Activated CD4-positive, alpha-beta T cell treated with anti-CD3 and anti-CD28 coated beads, Interleukin-2, amount 50 U/mL, for 4 hours (primary cell): ENCODE measurements at regions not wholly inside any gene's neighbourhood (a gene's known extent, or its start where the extent isn't known, plus 50 kb on each side); places are given as distances from the start of the nearest gene placed in this dataset.

Experiments used
- DNase-seq, 2 experiments: peaks; one replicate each; pipeline ENCODE4 v3.0.0-alpha.2; 2020

GRCh38 chr4:101563126-101563525 is 215.8 kb upstream of the PPP3CA start:
- no peak for DNase-seq

DNA sequence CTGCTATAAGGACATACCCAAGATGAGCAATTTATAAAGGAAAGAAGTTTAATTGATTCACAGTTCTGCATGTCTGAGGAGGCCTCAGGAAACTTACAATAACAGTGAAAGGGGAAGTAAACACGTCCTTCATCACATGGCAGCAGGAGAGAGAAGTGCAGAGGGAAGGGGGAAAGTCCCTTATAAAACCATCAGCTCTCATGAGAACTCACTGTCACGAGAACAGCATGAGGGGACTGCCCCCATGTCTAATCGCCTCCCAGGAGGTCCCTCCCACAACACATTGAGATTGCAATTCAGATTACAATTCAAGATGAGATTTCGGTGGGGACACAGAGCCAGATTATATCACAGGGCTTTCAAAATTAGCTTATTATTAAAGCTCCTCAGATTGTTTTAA is 209.5 kb upstream of the PPP3CA start:
- DNase-seq = no peak

DNA sequence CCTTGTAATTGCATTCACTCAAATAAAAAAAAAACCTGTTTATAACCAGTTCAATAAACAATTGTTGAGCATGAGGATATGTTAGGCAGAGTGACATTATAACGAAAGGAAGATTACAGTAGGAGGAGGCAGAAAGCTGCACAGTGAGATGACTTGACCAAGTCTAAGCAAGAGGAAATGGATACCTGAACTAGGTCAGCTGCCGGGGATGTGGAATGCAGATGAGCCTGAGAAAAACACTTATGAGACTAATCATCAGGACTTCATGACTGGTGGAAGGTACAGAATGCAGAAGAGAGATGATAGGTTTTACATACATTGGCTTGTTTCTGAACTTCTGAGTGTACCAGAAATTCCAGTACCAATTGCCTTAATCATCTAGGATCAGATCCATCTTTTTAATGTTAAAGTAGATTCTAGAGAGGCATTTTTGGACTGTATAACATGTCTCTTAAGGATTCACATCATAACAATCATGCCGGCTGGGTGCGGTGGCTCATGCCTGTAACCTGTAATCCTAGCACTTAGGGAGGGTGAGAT is 208.1 kb upstream of the PPP3CA start:
- DNase-seq = no peak

- no peak for DNase-seq
Measured at GRCh38 chr4:101540336-101540735, 193.0 kb upstream of the PPP3CA start.

DNA sequence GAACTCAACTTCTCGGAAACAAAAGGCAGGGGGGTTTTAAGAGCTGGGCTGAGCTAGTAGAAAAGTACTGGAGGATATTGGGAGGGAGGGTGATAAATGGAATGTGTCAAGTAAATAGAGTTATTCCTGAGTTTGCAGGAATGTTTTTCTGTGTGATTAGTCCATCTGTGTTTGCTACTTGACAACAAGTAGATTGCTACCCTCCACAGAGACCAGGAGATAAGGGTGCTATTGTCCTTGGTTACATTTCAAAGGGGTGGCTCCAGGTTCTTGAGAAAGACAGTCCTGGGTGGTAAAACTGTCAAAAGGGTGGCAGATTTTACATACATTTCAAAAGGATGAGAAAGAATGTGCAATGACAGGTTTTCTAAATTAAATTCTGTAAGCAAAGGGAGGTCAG is 181.2 kb upstream of the PPP3CA start:
- DNase-seq = no peak

DNA sequence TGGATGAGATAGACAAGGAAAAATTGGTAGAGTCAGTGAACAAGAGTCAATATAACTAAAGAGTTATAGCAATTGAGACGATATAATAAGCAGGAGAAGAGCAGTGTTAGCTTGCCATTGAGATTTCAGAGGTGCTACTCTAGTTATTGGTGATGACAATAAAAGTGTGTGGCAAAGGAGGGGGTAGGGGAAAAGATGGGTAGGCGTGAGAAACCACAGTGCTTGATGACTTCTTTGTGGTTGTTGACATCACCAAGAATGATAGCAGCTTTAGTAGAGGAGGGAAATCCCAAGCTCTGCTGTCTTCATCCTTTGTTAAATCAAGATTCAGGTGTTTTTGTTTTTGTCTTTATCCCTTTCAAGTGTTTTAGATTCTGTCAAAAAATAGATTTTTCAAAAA is 179.9 kb upstream of the PPP3CA start:
- peak; percentile 39 to 49 for DNase-seq

DNA sequence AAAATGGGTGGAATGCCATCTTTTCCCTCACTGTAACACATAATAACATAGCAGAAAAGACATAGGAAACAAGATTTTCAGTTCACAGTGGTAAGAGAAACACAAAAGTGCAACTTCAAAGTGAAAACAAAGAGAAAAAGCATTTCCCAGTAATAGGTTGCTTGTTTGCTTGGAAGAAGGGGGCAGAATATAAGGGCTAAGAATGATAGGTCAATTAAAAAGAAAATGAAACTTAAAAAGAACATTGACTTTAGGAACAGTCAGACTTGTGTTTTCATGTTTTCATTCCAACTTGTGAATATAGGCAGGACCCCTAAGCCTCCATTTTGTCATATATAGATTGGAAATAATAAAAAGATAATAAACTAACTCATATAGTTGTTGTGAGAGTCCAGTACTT is 168.2 kb upstream of the PPP3CA start:
- DNase-seq = no peak

DNA sequence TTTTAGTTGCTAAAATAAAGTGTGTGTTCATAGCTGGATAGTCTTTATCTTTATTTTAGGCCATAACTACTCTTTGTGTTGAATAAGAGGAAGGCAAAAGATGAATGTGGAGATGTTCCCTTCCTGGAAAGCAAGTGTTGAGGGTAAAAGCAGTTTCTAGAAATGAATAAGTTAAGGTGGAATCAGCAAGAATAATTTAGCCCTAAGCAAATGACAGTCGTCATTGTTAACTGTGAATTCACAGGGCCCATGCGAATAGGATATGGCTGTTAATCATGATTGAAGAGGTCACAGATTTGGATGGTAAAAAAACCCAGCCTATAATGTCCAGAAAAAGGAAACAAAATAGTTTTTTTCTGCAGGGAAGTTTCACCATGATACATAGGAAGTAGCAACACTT is 167.8 kb upstream of the PPP3CA start:
- no peak for DNase-seq

- no peak for DNase-seq
Measured at GRCh38 chr4:101512416-101512815, 165.1 kb upstream of the PPP3CA start.

DNA sequence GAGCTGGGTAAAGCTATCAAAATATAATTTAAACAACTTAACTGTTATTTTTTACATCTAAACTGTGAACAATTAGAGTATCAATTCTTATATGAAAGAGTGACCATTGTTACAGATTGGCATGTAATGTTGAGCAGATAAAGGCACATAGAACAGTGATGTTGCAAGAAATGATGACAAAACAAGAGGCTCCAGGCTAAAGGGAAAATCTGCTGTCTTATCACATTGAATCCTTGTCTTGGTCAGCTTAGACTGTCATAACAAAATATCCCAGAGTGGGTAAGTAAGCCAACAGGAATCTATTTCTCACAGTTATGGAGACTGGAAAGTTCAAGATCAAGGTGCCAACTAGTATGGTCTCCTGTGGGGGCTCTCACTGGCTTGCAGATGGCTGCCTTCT is 154.1 kb upstream of the PPP3CA start:
- DNase-seq = no peak

GRCh38 chr4:101500742-101501141 is 153.4 kb upstream of the PPP3CA start:
- no peak for DNase-seq

DNA sequence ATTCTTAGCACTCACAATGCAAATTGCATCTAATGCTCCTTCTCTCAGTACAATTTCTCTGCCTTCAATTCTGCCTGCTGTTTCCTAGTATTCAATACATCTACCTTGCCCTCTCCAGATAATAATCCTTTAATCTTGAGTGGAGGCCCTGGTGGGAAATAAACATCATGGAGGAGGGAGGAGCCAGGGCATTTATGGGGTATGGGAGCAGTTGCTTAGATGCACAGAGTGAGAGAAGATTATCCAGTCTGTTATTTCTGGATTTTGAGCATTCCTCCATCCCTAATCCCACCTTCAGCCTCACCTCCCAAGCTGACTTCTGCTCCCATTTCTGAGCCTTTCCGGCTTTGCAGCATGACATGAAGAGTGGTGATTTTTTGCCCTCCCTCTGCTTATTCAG is 127.9 kb upstream of the PPP3CA start:
- DNase-seq = no peak

DNA sequence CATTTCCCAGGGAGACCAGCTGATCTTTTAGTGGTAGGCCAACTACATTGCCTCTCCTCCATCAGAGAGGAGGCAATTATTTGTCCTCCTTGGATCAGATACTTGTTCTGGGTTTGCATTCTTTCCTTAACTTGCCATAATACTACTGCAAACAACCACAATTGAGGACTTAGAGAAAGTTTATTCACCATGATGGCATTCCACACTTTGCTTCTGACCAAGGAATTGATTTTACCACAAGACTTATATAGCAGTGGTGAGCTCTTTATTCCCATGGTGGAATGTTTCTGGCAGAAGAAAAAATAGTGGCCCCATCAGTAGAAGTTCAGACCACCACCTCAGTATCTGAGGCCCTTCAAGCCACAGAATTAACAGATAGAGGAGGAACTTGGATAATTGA is 123.9 kb upstream of the PPP3CA start:
- no peak for DNase-seq

DNA sequence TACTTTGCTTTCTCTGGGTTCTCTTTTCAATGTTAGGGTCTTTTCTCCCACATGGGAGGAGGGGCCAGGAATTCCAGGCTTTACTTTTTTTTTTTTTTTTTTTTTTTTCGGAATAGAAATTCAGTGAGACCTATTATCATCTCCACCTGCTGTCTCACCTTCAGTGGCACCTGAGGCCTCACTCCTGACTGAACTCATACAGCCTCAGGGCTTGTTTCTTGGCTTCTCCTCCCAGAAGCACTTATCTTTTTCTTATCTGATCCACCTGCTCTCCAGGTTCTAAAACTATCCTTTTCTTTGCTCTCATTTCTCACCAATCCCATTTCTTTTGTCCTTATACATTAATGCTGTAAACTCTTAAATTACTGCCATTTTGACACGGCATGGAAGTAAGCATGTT is 117.3 kb upstream of the PPP3CA start:
- no peak for DNase-seq

DNA sequence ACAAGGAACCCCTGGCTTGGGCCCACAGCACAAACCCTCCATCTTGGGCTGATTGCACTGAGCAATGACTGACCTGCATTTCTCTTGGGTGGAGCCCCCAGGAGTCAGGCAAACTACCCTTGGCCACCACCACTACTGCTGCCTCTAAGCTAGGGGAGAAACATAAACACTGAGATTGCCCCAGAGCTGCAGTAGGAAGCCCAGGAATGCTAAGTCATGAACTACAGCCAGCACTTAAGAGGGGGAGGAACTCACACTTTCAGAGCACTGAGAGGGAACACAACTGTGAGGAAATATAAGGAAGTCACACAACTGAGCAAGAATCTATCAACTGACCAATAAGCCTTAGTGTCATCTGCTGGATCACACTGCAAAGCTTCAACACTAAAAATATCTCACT is 111.6 kb upstream of the PPP3CA start:
- DNase-seq = no peak

- DNase-seq = no peak
Measured at GRCh38 chr4:101458473-101458872, 111.1 kb upstream of the PPP3CA start.

DNA sequence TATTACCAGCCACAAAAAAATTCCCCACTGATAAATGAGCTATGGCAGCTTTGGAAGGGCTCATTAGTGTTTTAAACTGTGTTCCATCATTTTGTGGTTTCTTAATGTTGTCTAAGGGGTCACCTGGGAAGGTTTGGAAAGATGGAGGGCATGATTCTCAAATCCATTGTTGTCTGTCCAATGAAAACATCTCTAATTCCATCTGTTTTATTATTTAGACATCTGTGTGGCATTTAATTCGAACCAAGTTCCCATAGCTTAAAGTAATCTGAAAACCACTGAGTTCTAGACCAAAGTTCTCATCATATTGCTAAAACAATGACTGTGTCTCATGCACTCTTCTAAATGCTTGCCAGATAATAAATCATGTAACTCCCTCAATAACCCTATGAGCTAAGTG is 103.8 kb upstream of the PPP3CA start:
- no peak for DNase-seq

- no peak for DNase-seq
Measured at GRCh38 chr4:101441446-101441845, 94.1 kb upstream of the PPP3CA start.

GRCh38 chr4:101439926-101440325 is 92.6 kb upstream of the PPP3CA start:
- DNase-seq = no peak

DNA sequence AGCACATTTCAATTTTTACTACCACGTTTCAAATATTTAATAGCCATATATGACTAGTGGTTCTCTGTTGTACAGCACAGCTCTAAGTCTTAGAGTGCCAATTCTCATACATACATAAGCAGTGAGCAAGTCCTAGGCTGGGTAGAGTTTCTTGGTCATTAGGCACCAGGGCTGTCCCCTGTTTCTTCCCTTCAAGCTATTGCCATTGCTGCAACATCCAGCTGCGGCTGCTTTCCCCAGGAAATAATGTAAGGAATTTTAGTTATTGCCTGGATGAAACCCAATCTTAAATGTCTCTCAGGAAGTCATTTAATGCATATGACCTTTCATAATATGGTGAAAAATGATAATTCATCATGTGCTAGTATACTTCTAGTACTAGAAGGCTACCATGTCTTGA is 74.1 kb upstream of the PPP3CA start:
- no peak for DNase-seq

DNA sequence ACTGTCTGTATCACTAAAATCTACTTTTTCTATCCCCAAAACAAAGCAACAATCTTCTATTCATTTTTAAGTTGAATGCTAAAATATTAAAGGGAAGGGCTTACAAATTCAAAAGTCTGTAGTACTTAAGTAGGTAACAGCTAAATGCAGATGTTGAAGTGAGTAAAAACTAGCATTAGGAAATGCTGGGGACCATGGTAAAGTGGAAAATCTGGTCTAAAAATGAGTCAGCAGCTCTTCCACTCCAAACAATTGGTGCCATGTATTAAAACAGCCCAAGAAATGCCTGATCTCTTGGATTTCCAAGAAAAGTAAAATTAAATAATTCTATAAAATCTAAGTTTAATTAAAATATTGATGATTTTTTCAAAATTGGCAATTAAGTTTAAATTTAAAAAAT is 73.3 kb upstream of the PPP3CA start:
- no peak for DNase-seq

- no peak for DNase-seq
Measured at GRCh38 chr4:101419336-101420135, 72.2 kb upstream of the PPP3CA start.

DNA sequence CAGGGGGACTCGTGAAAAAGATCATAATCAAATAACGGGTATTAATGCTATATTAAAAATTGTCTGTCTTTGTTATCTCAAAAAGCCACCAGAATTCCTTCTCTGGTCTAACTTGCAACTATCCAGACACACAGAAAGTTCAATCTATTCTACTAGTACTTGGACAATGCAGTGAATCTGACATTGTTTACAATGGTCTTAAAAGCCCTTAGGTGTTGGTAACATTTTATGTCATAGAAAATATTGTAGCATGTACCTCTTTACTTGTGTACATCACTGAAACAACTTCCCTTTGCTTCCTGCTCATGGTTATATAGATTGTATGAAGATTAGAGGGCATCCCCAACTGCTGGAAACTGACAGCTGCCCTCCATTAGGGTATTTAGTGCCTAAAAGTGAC is 71.1 kb upstream of the PPP3CA start:
- DNase-seq = no peak

GRCh38 chr4:101418055-101418454 is 70.7 kb upstream of the PPP3CA start:
- peak; percentile 23 to 35 for DNase-seq

- no peak for DNase-seq
Measured at GRCh38 chr4:101417046-101417445, 69.7 kb upstream of the PPP3CA start.
